CD4-positive, alpha-beta memory T cell (primary cell): ENCODE measurements at regions not wholly inside any gene's neighbourhood (a gene's known extent, or its start where the extent isn't known, plus 50 kb on each side); places are given as distances from the start of the nearest gene placed in this dataset.
"Not testable (repeated sequence)": the region's sequence is repeated elsewhere in the genome, so short reads cannot be mapped to it uniquely, and the experiment has no call there.

Source experiments
- CTCF ChIA-PET: fragments of 350-600 bp; sonication (Branson Sonifier 250); formaldehyde crosslinking; loops from one replicate; lab custom pipeline; 2021; ENCODE audit warnings: inconsistent platforms; ENCODE audit not compliant: partially characterized antibody; lab: Charles Lee
- POLR2A ChIA-PET: fragments of 350-600 bp; sonication (Branson Sonifier 250); formaldehyde crosslinking; loops from one replicate; lab custom pipeline; 2021; ENCODE audit not compliant: partially characterized antibody; lab: Charles Lee
- DNase-seq, 5 donors: peaks; one replicate each; pipeline versions ENCODE4 v3.0.0 to v3.0.0-alpha.2; 2020 to 2022; ENCODE audit warnings: mixed read lengths in 1 of 5
- H3K27ac ChIP-seq: one replicate; pipeline ENCODE4 v1.7.0; 2013; ENCODE audit warnings: low read depth, low read length
- H3K27me3 ChIP-seq: 2 replicates; pipeline ENCODE4 v1.7.0; 2013; ENCODE audit warnings: mild to moderate bottlenecking, low read length, moderate library complexity; ENCODE audit not compliant: insufficient read depth
- H3K36me3 ChIP-seq: 2 replicates; pipeline ENCODE4 v1.7.0; 2013; ENCODE audit warnings: mild to moderate bottlenecking, low read length, moderate library complexity; ENCODE audit not compliant: insufficient read depth
- H3K4me1 ChIP-seq: 2 replicates; pipeline ENCODE4 v1.7.0; 2013; ENCODE audit warnings: mild to moderate bottlenecking, low read length, moderate library complexity; ENCODE audit not compliant: insufficient read depth
- H3K4me3 ChIP-seq, 2 donors: one replicate each; pipeline ENCODE4 v1.7.0; 2013; ENCODE audit warnings: low read length in 2 of 2, mild to moderate bottlenecking in 1 of 2
- H3K9me3 ChIP-seq, 2 donors: one replicate each; pipeline ENCODE4 v1.7.0; 2013; ENCODE audit warnings: low read length in 2 of 2, control low read depth in 1 of 2; ENCODE audit not compliant: control insufficient read depth in 1 of 2
- H3K27ac Mint-ChIP-seq, 7 donors: one replicate each; pipeline ENCODE4 v1.8.0; 2020 to 2021; ENCODE audit warnings: mixed read lengths in 7 of 7, mild to moderate bottlenecking in 6 of 7, inconsistent platforms in 3 of 7, moderate library complexity in 3 of 7
- H3K27me3 Mint-ChIP-seq, 2 donors: one replicate each; pipeline ENCODE4 v1.8.0; 2020 to 2021; ENCODE audit warnings: mixed read lengths in 2 of 2
- H3K36me3 Mint-ChIP-seq, 2 donors: one replicate each; pipeline ENCODE4 v1.8.0; 2020 to 2021; ENCODE audit warnings: mixed read lengths in 2 of 2, inconsistent platforms in 1 of 2, mild to moderate bottlenecking in 1 of 2
- H3K4me1 Mint-ChIP-seq, 4 donors: one replicate each; pipeline ENCODE4 v1.8.0; 2020 to 2021; ENCODE audit warnings: mixed read lengths in 4 of 4, mild to moderate bottlenecking in 1 of 4
- H3K4me3 Mint-ChIP-seq, 8 donors: one replicate each; pipeline ENCODE4 v1.8.0; 2020 to 2021; ENCODE audit warnings: mixed read lengths in 8 of 8, mild to moderate bottlenecking in 7 of 8, moderate library complexity in 6 of 8, inconsistent platforms in 3 of 8
- H3K9me3 Mint-ChIP-seq, 8 donors: one replicate each; pipeline ENCODE4 v1.8.0; 2020 to 2021; ENCODE audit warnings: mixed read lengths in 8 of 8, mild to moderate bottlenecking in 5 of 8, inconsistent platforms in 3 of 8, moderate library complexity in 1 of 8
- intact Hi-C: fragments of 100-400 bp; cut with micrococcal nuclease; formaldehyde crosslinking; loops from one replicate; pipeline ENCODE4 v1.15.1; 2023

- H3K9me3 Mint-ChIP-seq, H3K4me1 ChIP-seq, H3K27ac ChIP-seq, H3K4me3 ChIP-seq, H3K27ac Mint-ChIP-seq, H3K9me3 ChIP-seq, H3K36me3 ChIP-seq, intact Hi-C loops, H3K4me3 Mint-ChIP-seq, CTCF ChIA-PET, H3K27me3 Mint-ChIP-seq, H3K4me1 Mint-ChIP-seq, DNase-seq, H3K36me3 Mint-ChIP-seq, POLR2A ChIA-PET, H3K27me3 ChIP-seq: not testable (repeated sequence)
These were observed 276.8 kb downstream of the OLFM4 start for GRCh38 chr13:53305419-53305818.

GRCh38 chr13:53310786-53311185 is 282.2 kb downstream of the OLFM4 start:
- Mint-ChIP-seq H3K36me3 (no peaks in the 10 kb centered on the region), H3K27ac (no peak overlapping the region), H3K4me3 (no peak overlapping the region), H3K9me3 (peaks cover 0 to 9% (median 2%) of the 10 kb centered on the region in 8 donors), H3K27me3 (peaks cover 0 to 1% of the 10 kb centered on the region in 2 donors), H3K4me1 (no peaks in the 10 kb centered on the region)
- ChIA-PET CTCF (no interaction called here), POLR2A (no interaction called here)
- Histone ChIP-seq H3K36me3 (no peaks in the 10 kb centered on the region), H3K27ac (no peak overlapping the region), H3K4me3 (no peak overlapping the region), H3K27me3 (no peaks in the 10 kb centered on the region), H3K9me3 (no peaks in the 10 kb centered on the region), H3K4me1 (no peaks in the 10 kb centered on the region)
- intact Hi-C loops, result no loop called here
- DNase-seq, result no peak

DNA sequence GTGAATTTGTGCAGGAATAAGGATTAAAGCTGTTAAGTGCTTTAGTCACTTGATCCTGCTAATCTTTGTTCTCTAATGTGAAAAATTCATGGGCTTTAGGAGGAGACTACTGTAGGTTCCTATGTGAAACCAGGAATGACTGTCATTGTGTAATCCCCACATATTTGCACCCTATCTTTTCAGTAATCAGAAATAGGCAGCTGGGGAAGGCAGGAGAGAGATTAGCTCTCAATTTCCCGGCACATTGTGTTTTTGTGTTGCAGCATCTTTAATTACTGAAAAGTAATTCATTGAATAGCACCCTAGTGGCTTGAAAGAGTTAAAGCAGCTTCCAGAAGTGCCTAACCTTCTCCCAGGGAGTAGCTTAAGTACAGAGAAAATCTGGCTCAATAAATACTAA is 282.9 kb downstream of the OLFM4 start:
- Histone ChIP-seq H3K4me3 (no peak overlapping the region), H3K27me3 (no peaks in the 10 kb centered on the region), H3K9me3 (no peaks in the 10 kb centered on the region), H3K36me3 (no peaks in the 10 kb centered on the region), H3K4me1 (no peaks in the 10 kb centered on the region), H3K27ac (no peak overlapping the region)
- no peaks in the 10 kb centered on the region for H3K4me1 Mint-ChIP-seq
- peaks cover 0 to 9% (median 2%) of the 10 kb centered on the region in 8 donors for H3K9me3 Mint-ChIP-seq
- no peak overlapping the region for H3K4me3 Mint-ChIP-seq
- no peak overlapping the region for H3K27ac Mint-ChIP-seq
- CTCF ChIA-PET, result no interaction called here
- POLR2A ChIA-PET, result no interaction called here
- intact Hi-C loops, result no loop called here
- peaks cover 0 to 1% of the 10 kb centered on the region in 2 donors for H3K27me3 Mint-ChIP-seq
- no peaks in the 10 kb centered on the region for H3K36me3 Mint-ChIP-seq
- no peak for DNase-seq

- Mint-ChIP-seq H3K27ac (no peak overlapping the region), H3K9me3 (peaks cover 0 to 4% (median 0%) of the 10 kb centered on the region in 8 donors), H3K4me1 (no peaks in the 10 kb centered on the region), H3K27me3 (no peaks in the 10 kb centered on the region), H3K36me3 (no peaks in the 10 kb centered on the region), H3K4me3 (no peak overlapping the region)
- POLR2A ChIA-PET, result no interaction called here
- no peak for DNase-seq
- H3K4me1 ChIP-seq, result no peaks in the 10 kb centered on the region
- H3K9me3 ChIP-seq, result no peaks in the 10 kb centered on the region
- H3K4me3 ChIP-seq, result no peak overlapping the region
- no peaks in the 10 kb centered on the region for H3K36me3 ChIP-seq
- CTCF ChIA-PET, result no interaction called here
- no peaks in the 10 kb centered on the region for H3K27me3 ChIP-seq
- intact Hi-C loops, result no loop called here
- no peak overlapping the region for H3K27ac ChIP-seq
These were observed 292.7 kb downstream of the OLFM4 start for GRCh38 chr13:53321296-53321801.

DNA sequence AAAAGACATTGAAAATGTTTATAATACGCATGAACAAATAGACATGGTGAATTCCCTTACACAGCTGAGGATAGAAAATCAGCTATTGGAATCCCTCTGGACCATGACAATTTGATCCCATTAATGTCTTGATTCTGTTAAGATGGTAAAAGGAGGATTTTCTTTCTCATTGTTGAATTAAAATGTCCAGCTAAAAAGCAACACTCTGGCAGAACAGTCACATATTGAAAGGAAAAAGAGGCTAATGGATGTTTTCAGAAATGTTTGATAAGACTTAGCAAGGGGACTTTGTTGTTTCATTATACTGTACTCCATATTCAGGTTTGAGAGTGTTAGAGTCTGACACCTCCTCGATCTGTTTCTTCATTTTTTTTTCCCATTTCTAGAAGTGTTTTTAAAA is 296.0 kb downstream of the OLFM4 start:
- no peaks in the 10 kb centered on the region for H3K36me3 ChIP-seq
- no peaks in the 10 kb centered on the region for H3K9me3 ChIP-seq
- H3K27ac ChIP-seq, result no peak overlapping the region
- no peaks in the 10 kb centered on the region for H3K27me3 Mint-ChIP-seq
- peaks cover 0 to 4% (median 0%) of the 10 kb centered on the region in 8 donors for H3K9me3 Mint-ChIP-seq
- H3K4me3 ChIP-seq, result no peak overlapping the region
- H3K36me3 Mint-ChIP-seq, result no peaks in the 10 kb centered on the region
- no peaks in the 10 kb centered on the region for H3K4me1 Mint-ChIP-seq
- no peaks in the 10 kb centered on the region for H3K27me3 ChIP-seq
- no peak overlapping the region for H3K27ac Mint-ChIP-seq
- no peak for DNase-seq
- no peak overlapping the region for H3K4me3 Mint-ChIP-seq
- CTCF ChIA-PET, result no interaction called here
- intact Hi-C loops, result no loop called here
- no peaks in the 10 kb centered on the region for H3K4me1 ChIP-seq
- POLR2A ChIA-PET, result no interaction called here

DNA sequence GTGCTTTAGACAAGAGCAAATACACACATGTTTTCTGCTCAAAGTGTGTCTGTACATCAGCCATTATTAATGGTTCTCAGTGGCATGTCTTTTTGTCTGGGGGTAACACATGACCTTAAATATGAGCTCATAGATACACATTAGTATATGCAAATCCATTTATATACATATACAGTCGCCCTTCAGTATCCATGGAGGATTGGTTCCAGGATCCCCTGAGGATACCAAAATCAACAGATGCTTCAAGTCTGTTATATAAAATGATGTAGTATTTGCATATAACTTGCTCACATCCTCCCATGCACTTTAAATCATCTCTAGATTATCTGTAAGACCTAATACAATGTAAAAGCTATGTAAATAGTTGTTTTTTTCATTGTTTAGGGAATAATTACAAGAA is 298.1 kb downstream of the OLFM4 start:
- intact Hi-C loops, result no loop called here
- POLR2A ChIA-PET, result no interaction called here
- peaks cover 0 to 4% (median 0%) of the 10 kb centered on the region in 8 donors for H3K9me3 Mint-ChIP-seq

DNA sequence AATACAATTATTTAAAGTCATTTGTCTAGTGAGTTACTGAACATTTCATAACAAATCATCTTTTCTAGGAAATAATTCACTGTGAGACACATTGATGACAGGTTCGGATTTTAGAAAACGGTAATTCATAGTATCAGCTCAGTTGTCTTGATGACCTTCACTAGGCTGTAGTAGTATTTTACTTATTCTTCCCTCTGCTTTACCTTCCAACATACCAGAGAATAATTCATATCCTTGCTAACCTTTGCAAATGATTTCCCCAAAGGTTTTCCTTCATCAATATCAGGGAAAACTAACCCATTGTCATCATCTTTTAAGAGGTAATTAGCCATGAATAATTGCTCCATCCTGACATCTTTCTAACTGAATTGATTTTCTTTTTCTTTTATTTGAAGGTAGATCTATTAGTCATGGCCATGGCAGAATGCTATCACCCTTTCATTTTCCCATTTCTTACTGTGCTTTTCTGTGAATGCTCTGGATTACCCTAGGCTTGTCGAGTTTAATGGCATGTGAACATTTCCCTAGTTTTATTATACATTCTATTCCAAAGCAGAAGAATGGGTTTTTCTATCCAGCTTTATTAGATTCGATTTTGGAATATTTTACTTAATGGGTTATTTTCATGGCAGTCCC is 299.2 kb downstream of the OLFM4 start:
- no peaks in the 10 kb centered on the region for H3K9me3 ChIP-seq
- no peaks in the 10 kb centered on the region for H3K4me1 ChIP-seq
- no peak overlapping the region for H3K27ac Mint-ChIP-seq
- intact Hi-C loops, result no loop called here
- no peak overlapping the region for H3K4me3 ChIP-seq
- no peaks in the 10 kb centered on the region for H3K36me3 Mint-ChIP-seq
- no peak for DNase-seq
- H3K9me3 Mint-ChIP-seq, result peaks cover 0 to 4% (median 0%) of the 10 kb centered on the region in 8 donors
- no peak overlapping the region for H3K27ac ChIP-seq
- CTCF ChIA-PET, result no interaction called here
- no peaks in the 10 kb centered on the region for H3K27me3 Mint-ChIP-seq
- no peaks in the 10 kb centered on the region for H3K36me3 ChIP-seq
- H3K27me3 ChIP-seq, result no peaks in the 10 kb centered on the region
- POLR2A ChIA-PET, result no interaction called here
- no peak overlapping the region for H3K4me3 Mint-ChIP-seq
- no peaks in the 10 kb centered on the region for H3K4me1 Mint-ChIP-seq

More for the DNA sequence above, 298.1 kb downstream of the OLFM4 start:
- no peaks in the 10 kb centered on the region for H3K4me1 Mint-ChIP-seq
- no peak overlapping the region for H3K27ac Mint-ChIP-seq
- H3K4me3 Mint-ChIP-seq, result no peak overlapping the region
- no peak overlapping the region for H3K27ac ChIP-seq
- no peaks in the 10 kb centered on the region for H3K36me3 ChIP-seq
- H3K36me3 Mint-ChIP-seq, result no peaks in the 10 kb centered on the region
- H3K27me3 ChIP-seq, result no peaks in the 10 kb centered on the region
- H3K27me3 Mint-ChIP-seq, result no peaks in the 10 kb centered on the region
- H3K9me3 ChIP-seq, result no peaks in the 10 kb centered on the region
- DNase-seq, result no peak
- H3K4me3 ChIP-seq, result no peak overlapping the region
- CTCF ChIA-PET, result no interaction called here
- no peaks in the 10 kb centered on the region for H3K4me1 ChIP-seq
